Ovary (tissue), 3 donors: ENCODE measurements at regions not wholly inside any gene's neighbourhood (a gene's known extent, or its start where the extent isn't known, plus 50 kb on each side); places are given as distances from the start of the nearest gene placed in this dataset.

Experiments used
- CTCF ChIP-seq, 3 donors: fragments of 450-650 bp in 2 of 3; fragments of 200-600 bp in 1 of 3; IDR thresholded peaks; one replicate each; pipeline versions ENCODE4 v1.5.1 to v1.8.0; 2016 to 2022; ENCODE audit warnings: antibody characterized with exemption in 3 of 3, mild to moderate bottlenecking in 1 of 3
- EP300 ChIP-seq: sonication (generic); formaldehyde crosslinking; IDR thresholded peaks from one replicate; pipeline ENCODE4 v1.6.1; 2017; ENCODE audit warnings: antibody characterized with exemption
- POLR2A ChIP-seq: fragments of 450-650 bp; IDR thresholded peaks from one replicate; pipeline ENCODE4 v1.6.1; 2017; ENCODE audit warnings: antibody characterized with exemption, mild to moderate bottlenecking, moderate library complexity
- donor health status: DM: no; HTN: no; CAD: no.

DNA sequence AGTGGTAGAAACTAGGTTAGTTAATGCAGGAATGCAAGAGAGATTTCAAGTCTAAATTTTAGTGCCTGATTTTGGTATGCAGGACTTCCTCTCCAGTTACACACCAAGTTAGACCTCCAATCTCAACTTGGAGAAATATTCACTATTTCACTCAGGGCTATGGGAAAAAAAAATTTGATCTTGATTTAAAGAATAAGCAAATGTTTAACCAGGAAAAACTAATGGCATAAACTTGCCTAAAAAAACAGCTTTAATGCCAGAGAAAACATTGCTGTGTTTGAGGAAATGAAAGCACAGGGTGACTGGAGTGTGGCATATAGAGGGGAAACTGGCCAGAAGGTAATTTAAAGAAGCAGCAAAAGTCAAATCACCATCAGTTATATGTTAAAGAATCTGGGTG lies 575.4 kb upstream of the LRRC4C start:
- no peak for TF ChIP-seq POLR2A
- no peak for TF ChIP-seq CTCF (IDR thresholded peaks at IDR 0.05)
- TF ChIP-seq EP300: no peak
